Psoas muscle (tissue), 7 donors: ENCODE measurements at regions not wholly inside any gene's neighbourhood (a gene's known extent, or its start where the extent isn't known, plus 50 kb on each side); places are given as distances from the start of the nearest gene placed in this dataset.

Experiments used
- ATAC-seq, 4 donors: fragments of 200-7000 bp; cut with Tn5 transposase; one replicate each; pipeline ENCODE4 v1.9.1; 2020; ENCODE audit warnings: moderate library complexity in 3 of 4, mild to moderate bottlenecking in 2 of 4
- DNase-seq, 2 donors: peaks; one replicate each; pipeline ENCODE4 v3.0.0-alpha.2; 2020
- H3K27ac ChIP-seq: fragments of 200-600 bp; one replicate; pipeline ENCODE4 v1.8.0; 2022
- H3K27me3 ChIP-seq, 3 donors: fragments of 200-600 bp in 1 of 3; one replicate each; pipeline versions ENCODE4 v1.6.1 to v1.8.0; 2013 to 2022; ENCODE audit warnings: low read length in 2 of 3, mild to moderate bottlenecking in 2 of 3, moderate library complexity in 1 of 3; ENCODE audit not compliant: insufficient read depth in 3 of 3
- H3K36me3 ChIP-seq, 2 donors: fragments of 200-600 bp in 1 of 2; one replicate each; pipeline versions ENCODE4 v1.6.1 to v1.8.0; 2013 to 2022; ENCODE audit warnings: low read depth in 1 of 2, mild to moderate bottlenecking in 1 of 2, moderate library complexity in 1 of 2; ENCODE audit not compliant: insufficient read depth in 1 of 2
- H3K4me1 ChIP-seq: fragments of 200-600 bp; one replicate; pipeline ENCODE4 v1.8.0; 2022
- H3K4me3 ChIP-seq: fragments of 200-600 bp; one replicate; pipeline ENCODE4 v1.8.0; 2022; ENCODE audit warnings: mild to moderate bottlenecking
- H3K9me3 ChIP-seq: fragments of 200-600 bp; one replicate; pipeline ENCODE4 v1.8.0; 2022
- WGBS, 3 donors: extraction: QIAGEN DNeasy Blood & Tissue Kit; methylation state at CpG; one replicate each; pipeline versions ENCODE4 v1.1.6 to v1.1.7; 2013; 5-methylcytosine and 5-hydroxymethylcytosine counted together
- intact Hi-C, 2 donors: fragments of 100-400 bp; cut with DNase I; formaldehyde crosslinking; loops; one replicate each; pipeline versions ENCODE4 v1.11.0 to v1.14.2; 2022
- TF ChIP-seq, protein P1 (sequence below): fragments of 200-600 bp; IDR thresholded peaks from one replicate; pipeline ENCODE4 v1.8.0; 2022; ENCODE audit warnings: antibody characterized with exemption
- donor health status: healthy with polysubstance abuse.
- donor health status: DM: no; HTN: no; CAD: no; lungs with moderate emphysema.
- donor health status: Bipolar disorder and iron deficiency.
- donor health status: healthy.
- donor health status: DM: yes; HTN: yes; CAD: no.
- donor health status: DM: no; HTN: no; CAD: no.
- donor health status: DM: yes; HTN: yes; CAD: no.

- TF ChIP-seq, protein P1, sequence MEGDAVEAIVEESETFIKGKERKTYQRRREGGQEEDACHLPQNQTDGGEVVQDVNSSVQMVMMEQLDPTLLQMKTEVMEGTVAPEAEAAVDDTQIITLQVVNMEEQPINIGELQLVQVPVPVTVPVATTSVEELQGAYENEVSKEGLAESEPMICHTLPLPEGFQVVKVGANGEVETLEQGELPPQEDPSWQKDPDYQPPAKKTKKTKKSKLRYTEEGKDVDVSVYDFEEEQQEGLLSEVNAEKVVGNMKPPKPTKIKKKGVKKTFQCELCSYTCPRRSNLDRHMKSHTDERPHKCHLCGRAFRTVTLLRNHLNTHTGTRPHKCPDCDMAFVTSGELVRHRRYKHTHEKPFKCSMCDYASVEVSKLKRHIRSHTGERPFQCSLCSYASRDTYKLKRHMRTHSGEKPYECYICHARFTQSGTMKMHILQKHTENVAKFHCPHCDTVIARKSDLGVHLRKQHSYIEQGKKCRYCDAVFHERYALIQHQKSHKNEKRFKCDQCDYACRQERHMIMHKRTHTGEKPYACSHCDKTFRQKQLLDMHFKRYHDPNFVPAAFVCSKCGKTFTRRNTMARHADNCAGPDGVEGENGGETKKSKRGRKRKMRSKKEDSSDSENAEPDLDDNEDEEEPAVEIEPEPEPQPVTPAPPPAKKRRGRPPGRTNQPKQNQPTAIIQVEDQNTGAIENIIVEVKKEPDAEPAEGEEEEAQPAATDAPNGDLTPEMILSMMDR: no peak
- 84 to 92% (median 90%) methylated on average over 10 of the region's 10 CpGs for WGBS, 3 donors
- intact Hi-C loops: loop anchor here in 1 of 2 donors (10.0 kb wide), 1 partner anchor 163 kb away; no protein-coding TSS in a partner anchor
- Histone ChIP-seq H3K27me3 (no peaks in the 10 kb centered on the region), H3K9me3 (no peaks in the 10 kb centered on the region), H3K27ac (peak overlapping the region; percentile 80), H3K36me3 (no peaks in the 10 kb centered on the region), H3K4me3 (no peak overlapping the region), H3K4me1 (peaks cover 44% of the 10 kb centered on the region)
- DNase-seq: no peak
- no peak for ATAC-seq
Observed at GRCh38 chr2:67671464-67672450, 274.6 kb downstream of the ETAA1 start.

DNA sequence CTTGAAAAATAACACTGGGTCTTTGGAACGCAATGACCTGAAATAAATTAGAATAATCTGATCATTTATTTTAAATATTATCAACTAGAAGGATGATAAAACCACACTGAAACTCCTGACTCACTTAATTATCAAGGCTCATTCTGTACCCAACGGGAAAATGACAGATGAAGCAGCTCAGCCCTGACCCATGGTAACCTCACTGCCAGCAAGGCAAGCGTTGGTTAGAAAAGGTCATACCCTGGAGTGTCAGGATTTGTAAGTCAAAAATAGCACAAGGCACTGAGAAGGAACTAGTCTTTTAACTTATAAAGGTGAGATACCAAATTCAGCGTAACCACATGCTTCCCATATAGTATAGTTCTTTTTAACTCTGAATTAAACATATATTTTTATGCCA is 277.5 kb downstream of the ETAA1 start:
- intact Hi-C loops: loop anchor here in 1 of 2 donors (10.0 kb wide), 1 partner anchor 160 kb away; no protein-coding TSS in a partner anchor
- Histone ChIP-seq H3K4me3 (no peak overlapping the region), H3K36me3 (no peaks in the 10 kb centered on the region), H3K27me3 (no peaks in the 10 kb centered on the region), H3K9me3 (no peaks in the 10 kb centered on the region), H3K27ac (peak overlapping the region; percentile 15), H3K4me1 (peaks cover 15% of the 10 kb centered on the region)
- DNase-seq: no peak
- ATAC-seq: peak in 3 of 4 donors; percentile 56 to 70 (median 69)
- TF ChIP-seq, protein P1: no peak
- WGBS, 3 donors: 21 to 49% (median 30%) methylated on average over 4 of the region's 4 CpGs

DNA sequence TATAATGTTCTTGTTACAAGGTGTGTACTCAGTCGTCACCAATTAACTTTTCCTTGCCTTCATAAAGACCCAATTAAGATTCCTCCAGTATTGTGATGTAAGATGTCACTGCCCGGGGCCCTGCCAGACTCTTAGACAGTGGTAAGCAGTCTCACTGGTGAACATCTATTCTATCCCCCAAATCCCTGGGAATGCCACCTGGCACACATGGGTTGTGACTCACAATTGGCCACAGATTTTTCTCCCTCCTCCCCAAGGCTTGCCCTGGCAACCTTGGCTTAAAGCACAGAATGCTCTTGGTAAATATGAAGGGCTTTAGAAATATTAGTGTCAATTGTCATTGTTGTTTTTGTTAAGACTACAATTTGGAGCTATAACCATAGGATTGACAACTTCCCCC is 287.9 kb downstream of the ETAA1 start:
- Histone ChIP-seq H3K27me3 (peaks cover 0 to 3% (median 0%) of the 10 kb centered on the region in 3 donors), H3K4me3 (no peak overlapping the region), H3K9me3 (no peaks in the 10 kb centered on the region), H3K4me1 (no peaks in the 10 kb centered on the region), H3K27ac (no peak overlapping the region), H3K36me3 (no peaks in the 10 kb centered on the region)
- intact Hi-C loops: no loop called here
- ATAC-seq: peak in 1 of 4 donors; percentile 43
- TF ChIP-seq, protein P1: no peak
- WGBS, 3 donors: 64 to 68% (median 65%) methylated on average over 2 of the region's 2 CpGs
- DNase-seq: no peak

GRCh38 chr2:67686254-67686653 is 289.1 kb downstream of the ETAA1 start:
- no peak for ATAC-seq
- Histone ChIP-seq H3K36me3 (no peaks in the 10 kb centered on the region), H3K9me3 (no peaks in the 10 kb centered on the region), H3K27me3 (peaks cover 0 to 3% (median 0%) of the 10 kb centered on the region in 3 donors), H3K4me3 (no peak overlapping the region), H3K4me1 (no peaks in the 10 kb centered on the region), H3K27ac (no peak overlapping the region)
- no peak for DNase-seq
- intact Hi-C loops: no loop called here
- TF ChIP-seq, protein P1: no peak
- WGBS, 3 donors: 83 to 87% (median 84%) methylated on average over 3 of the region's 3 CpGs
